ENCODE measurements at regions not wholly inside any gene's neighbourhood (a gene's known extent, or its start where the extent isn't known, plus 50 kb on each side); places are given as distances from the start of the nearest gene placed in this dataset.

DNA sequence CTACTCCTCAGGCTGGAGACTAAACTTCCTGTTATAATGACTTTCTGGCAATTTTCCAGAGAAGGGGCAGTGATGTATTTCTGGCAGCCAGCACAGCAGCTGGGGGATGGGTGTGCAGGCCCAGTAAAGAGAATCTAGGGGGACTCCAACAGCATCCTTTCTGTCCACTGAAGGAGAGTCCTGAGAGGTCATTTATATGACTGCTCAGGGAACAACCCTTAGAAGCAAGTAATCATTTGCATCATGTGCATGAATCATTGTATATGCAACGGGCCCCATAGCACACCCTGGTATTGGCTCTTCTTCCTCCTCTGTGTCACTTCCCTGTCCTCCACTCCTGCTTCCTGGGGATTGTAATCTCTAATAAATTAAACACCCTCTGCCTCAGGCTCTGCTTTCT, 493.8 kb downstream of the RPS29 start:
- TF ChIP-seq, protein P1, sequence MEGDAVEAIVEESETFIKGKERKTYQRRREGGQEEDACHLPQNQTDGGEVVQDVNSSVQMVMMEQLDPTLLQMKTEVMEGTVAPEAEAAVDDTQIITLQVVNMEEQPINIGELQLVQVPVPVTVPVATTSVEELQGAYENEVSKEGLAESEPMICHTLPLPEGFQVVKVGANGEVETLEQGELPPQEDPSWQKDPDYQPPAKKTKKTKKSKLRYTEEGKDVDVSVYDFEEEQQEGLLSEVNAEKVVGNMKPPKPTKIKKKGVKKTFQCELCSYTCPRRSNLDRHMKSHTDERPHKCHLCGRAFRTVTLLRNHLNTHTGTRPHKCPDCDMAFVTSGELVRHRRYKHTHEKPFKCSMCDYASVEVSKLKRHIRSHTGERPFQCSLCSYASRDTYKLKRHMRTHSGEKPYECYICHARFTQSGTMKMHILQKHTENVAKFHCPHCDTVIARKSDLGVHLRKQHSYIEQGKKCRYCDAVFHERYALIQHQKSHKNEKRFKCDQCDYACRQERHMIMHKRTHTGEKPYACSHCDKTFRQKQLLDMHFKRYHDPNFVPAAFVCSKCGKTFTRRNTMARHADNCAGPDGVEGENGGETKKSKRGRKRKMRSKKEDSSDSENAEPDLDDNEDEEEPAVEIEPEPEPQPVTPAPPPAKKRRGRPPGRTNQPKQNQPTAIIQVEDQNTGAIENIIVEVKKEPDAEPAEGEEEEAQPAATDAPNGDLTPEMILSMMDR (conservative IDR thresholded peaks at IDR 0.05; ENCODE audit: low read depth, low read length) = no peak
- no peak for TF ChIP-seq EZH2 (IDR thresholded peaks at IDR 0.05; ENCODE audit: low read length, unreplicated experiment)
- no peak for TF ChIP-seq EZH2phosphoT487 (IDR thresholded peaks at IDR 0.05; ENCODE audit: borderline replicate concordance, low read length)
